HEK293T (cell line): ENCODE measurements at regions not wholly inside any gene's neighbourhood (a gene's known extent, or its start where the extent isn't known, plus 50 kb on each side); places are given as distances from the start of the nearest gene placed in this dataset.

ENCODE experiments used
- ARNT ChIP-seq: fragments of 450-650 bp; IDR thresholded peaks from 2 replicates; pipeline ENCODE4 v1.6.1; 2017; ENCODE audit warnings: mild to moderate bottlenecking
- BHLHE40 ChIP-seq: fragments of 450-650 bp; IDR thresholded peaks from 2 replicates; pipeline ENCODE4 v1.6.1; 2016; ENCODE audit warnings: mild to moderate bottlenecking, moderate library complexity, borderline replicate concordance
- CTBP1 ChIP-seq: fragments of 450-650 bp; IDR thresholded peaks from 2 replicates; pipeline ENCODE4 v1.6.1; 2016; ENCODE audit warnings: borderline replicate concordance
- ELF4 ChIP-seq: fragments of 450-650 bp; IDR thresholded peaks from 2 replicates; pipeline ENCODE4 v1.6.1; 2017; ENCODE audit warnings: antibody characterized with exemption
- FOXA1 ChIP-seq: fragments of 450-650 bp; IDR thresholded peaks from 2 replicates; pipeline ENCODE4 v1.6.1; 2016; ENCODE audit warnings: mild to moderate bottlenecking
- FOXK2 ChIP-seq: fragments of 450-650 bp; IDR thresholded peaks from 2 replicates; pipeline ENCODE4 v1.6.1; 2016; ENCODE audit warnings: mild to moderate bottlenecking
- FOXM1 ChIP-seq: fragments of 450-650 bp; IDR thresholded peaks from 2 replicates; pipeline ENCODE4 v1.6.1; 2017; ENCODE audit warnings: mild to moderate bottlenecking, borderline replicate concordance
- HDGF ChIP-seq: fragments of 450-650 bp; IDR thresholded peaks from 2 replicates; pipeline ENCODE4 v1.6.1; 2017; ENCODE audit warnings: antibody characterized with exemption, borderline replicate concordance
- SP1 ChIP-seq: fragments of 450-650 bp; IDR thresholded peaks from 2 replicates; pipeline ENCODE4 v1.6.1; 2017
- SUZ12 ChIP-seq: fragments of 450-650 bp; IDR thresholded peaks from 2 replicates; pipeline ENCODE4 v1.6.1; 2016; ENCODE audit warnings: mild to moderate bottlenecking

- TF ChIP-seq ELF4 (no peak), BHLHE40 (no peak), SP1 (no peak), FOXM1 (no peak), FOXA1 (no peak), FOXK2 (no peak), SUZ12 (no peak), HDGF (no peak), ARNT (no peak), CTBP1 (no peak)
These were observed 700.7 kb downstream of the DIAPH3 start for GRCh38 chr13:59463023-59463422.
